Chondrocyte (in vitro differentiated cells): ENCODE measurements at regions not wholly inside any gene's neighbourhood (a gene's known extent, or its start where the extent isn't known, plus 50 kb on each side); places are given as distances from the start of the nearest gene placed in this dataset.
A peak's percentile ranks its signal among the peaks of the same experiment; 100 is the strongest.

Source experiments
- DNase-seq: peaks from one replicate; pipeline ENCODE4 v3.0.0; 2021; ENCODE audit warnings: mixed read lengths, low spot score
- H3K27ac Mint-ChIP-seq: one replicate; pipeline ENCODE4 v1.8.0; 2021; ENCODE audit warnings: mild to moderate bottlenecking, moderate library complexity, mixed read lengths; ENCODE audit not compliant: unreplicated experiment
- H3K27me3 Mint-ChIP-seq: 2 replicates; pipeline ENCODE4 v1.8.0; 2021; ENCODE audit warnings: low read depth, mixed read lengths
- H3K36me3 Mint-ChIP-seq: 2 replicates; pipeline ENCODE4 v1.8.0; 2021; ENCODE audit warnings: low read depth, mixed read lengths
- H3K4me1 Mint-ChIP-seq: 2 replicates; pipeline ENCODE4 v1.8.0; 2021; ENCODE audit warnings: low read depth, mild to moderate bottlenecking, mixed read lengths
- H3K4me3 Mint-ChIP-seq: one replicate; pipeline ENCODE4 v1.8.0; 2021; ENCODE audit warnings: mild to moderate bottlenecking, moderate library complexity, mixed read lengths; ENCODE audit not compliant: unreplicated experiment
- H3K9me3 Mint-ChIP-seq: 2 replicates; pipeline ENCODE4 v1.8.0; 2021; ENCODE audit warnings: low read depth, mixed read lengths
- TF ChIP-seq, protein P1 (sequence below): fragments of 200-600 bp; sonication (generic); IDR thresholded peaks from 2 replicates; pipeline ENCODE4 v1.5.0; 2021; ENCODE audit warnings: antibody characterized with exemption, mild to moderate bottlenecking, moderate library complexity

DNA sequence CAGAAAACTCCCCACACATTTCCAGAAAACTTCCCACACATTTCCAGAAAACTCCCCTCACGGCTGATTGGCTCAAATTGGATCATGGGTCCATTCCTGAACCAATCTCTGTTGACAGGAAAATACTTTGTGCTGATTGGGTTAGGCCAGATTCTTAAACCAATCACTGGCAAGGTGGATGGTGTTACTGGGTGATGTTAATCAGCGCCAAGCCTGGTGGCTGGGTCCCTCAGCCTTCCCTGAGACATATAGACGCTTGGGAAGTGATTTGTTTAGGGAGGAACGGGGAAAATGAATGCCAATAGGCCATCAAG is 199.4 kb upstream of the UBE2E2 start:
- TF ChIP-seq, protein P1, sequence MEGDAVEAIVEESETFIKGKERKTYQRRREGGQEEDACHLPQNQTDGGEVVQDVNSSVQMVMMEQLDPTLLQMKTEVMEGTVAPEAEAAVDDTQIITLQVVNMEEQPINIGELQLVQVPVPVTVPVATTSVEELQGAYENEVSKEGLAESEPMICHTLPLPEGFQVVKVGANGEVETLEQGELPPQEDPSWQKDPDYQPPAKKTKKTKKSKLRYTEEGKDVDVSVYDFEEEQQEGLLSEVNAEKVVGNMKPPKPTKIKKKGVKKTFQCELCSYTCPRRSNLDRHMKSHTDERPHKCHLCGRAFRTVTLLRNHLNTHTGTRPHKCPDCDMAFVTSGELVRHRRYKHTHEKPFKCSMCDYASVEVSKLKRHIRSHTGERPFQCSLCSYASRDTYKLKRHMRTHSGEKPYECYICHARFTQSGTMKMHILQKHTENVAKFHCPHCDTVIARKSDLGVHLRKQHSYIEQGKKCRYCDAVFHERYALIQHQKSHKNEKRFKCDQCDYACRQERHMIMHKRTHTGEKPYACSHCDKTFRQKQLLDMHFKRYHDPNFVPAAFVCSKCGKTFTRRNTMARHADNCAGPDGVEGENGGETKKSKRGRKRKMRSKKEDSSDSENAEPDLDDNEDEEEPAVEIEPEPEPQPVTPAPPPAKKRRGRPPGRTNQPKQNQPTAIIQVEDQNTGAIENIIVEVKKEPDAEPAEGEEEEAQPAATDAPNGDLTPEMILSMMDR: no peak
- no peak overlapping the region for H3K27ac Mint-ChIP-seq
- no peak for DNase-seq
- no peaks in the 10 kb centered on the region for H3K36me3 Mint-ChIP-seq
- H3K27me3 Mint-ChIP-seq: peaks cover 1% of the 10 kb centered on the region
- H3K4me3 Mint-ChIP-seq: no peak overlapping the region
- no peaks in the 10 kb centered on the region for H3K9me3 Mint-ChIP-seq
- peaks cover 22% of the 10 kb centered on the region for H3K4me1 Mint-ChIP-seq

DNA sequence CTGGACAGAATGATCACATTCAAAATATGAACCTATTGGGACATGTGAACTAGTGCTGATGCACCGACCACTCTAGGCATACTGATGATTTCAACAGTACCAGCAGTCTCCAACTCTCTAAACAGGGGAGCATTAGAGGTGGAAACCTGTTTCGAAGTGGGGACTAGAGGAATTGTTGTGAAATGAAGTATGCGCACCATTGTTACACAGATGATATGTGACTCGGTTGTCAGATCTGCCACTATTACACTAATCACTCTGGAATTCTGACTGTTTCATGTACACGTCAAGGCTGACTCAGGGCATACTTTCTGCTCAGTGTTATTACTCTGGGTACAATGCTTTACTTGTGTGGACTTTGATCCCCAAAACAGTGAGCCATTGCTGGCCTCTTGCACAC is 198.2 kb upstream of the UBE2E2 start:
- DNase-seq: no peak
- TF ChIP-seq, protein P1: no peak
- Mint-ChIP-seq H3K36me3 (no peaks in the 10 kb centered on the region), H3K4me1 (peaks cover 22% of the 10 kb centered on the region), H3K27ac (no peak overlapping the region), H3K9me3 (no peaks in the 10 kb centered on the region), H3K27me3 (no peaks in the 10 kb centered on the region), H3K4me3 (no peak overlapping the region)

DNA sequence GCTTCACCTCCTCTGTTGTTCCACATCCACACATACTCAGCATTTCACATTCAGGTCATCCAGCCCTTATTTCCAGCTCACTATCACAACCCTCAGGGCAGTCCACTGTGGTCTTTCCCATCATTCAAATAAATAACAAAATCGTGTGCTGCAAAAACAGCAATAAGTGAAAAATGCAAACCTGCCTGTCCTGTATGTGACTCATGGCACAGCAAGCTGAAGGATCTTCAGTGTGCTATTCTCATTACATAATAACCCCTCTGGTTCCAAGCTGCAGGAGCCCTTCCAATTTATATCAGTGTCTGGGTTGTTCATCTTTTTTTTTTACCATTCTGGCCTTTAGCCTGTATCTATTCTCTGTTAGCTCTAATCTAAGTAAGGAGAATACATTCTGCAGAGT is 185.3 kb upstream of the UBE2E2 start:
- TF ChIP-seq, protein P1: no peak
- H3K36me3 Mint-ChIP-seq: peaks cover 6% of the 10 kb centered on the region
- H3K4me3 Mint-ChIP-seq: no peak overlapping the region
- H3K27ac Mint-ChIP-seq: peak overlapping the region; percentile 5
- H3K27me3 Mint-ChIP-seq: peaks cover 5% of the 10 kb centered on the region
- H3K9me3 Mint-ChIP-seq: peaks cover 5% of the 10 kb centered on the region
- H3K4me1 Mint-ChIP-seq: peaks cover 37% of the 10 kb centered on the region
- DNase-seq: no peak

- Mint-ChIP-seq H3K27me3 (peaks cover 2% of the 10 kb centered on the region), H3K4me3 (peak overlapping the region; percentile 14), H3K36me3 (peaks cover 12% of the 10 kb centered on the region), H3K27ac (peak overlapping the region; percentile 82), H3K4me1 (peaks cover 34% of the 10 kb centered on the region), H3K9me3 (peaks cover 16% of the 10 kb centered on the region)
- TF ChIP-seq, protein P1: no peak
- no peak for DNase-seq
Observed at GRCh38 chr3:23019596-23020300, 183.4 kb upstream of the UBE2E2 start.

GRCh38 chr3:23028294-23028693 is 174.8 kb upstream of the UBE2E2 start:
- no peak overlapping the region for H3K27ac Mint-ChIP-seq
- H3K9me3 Mint-ChIP-seq: peaks cover 40% of the 10 kb centered on the region
- no peak overlapping the region for H3K4me3 Mint-ChIP-seq
- H3K27me3 Mint-ChIP-seq: peaks cover 7% of the 10 kb centered on the region
- no peak for DNase-seq
- H3K4me1 Mint-ChIP-seq: peaks cover 8% of the 10 kb centered on the region
- peaks cover 15% of the 10 kb centered on the region for H3K36me3 Mint-ChIP-seq
- TF ChIP-seq, protein P1: no peak
